K562 (cell line): ENCODE measurements at regions not wholly inside any gene's neighbourhood (a gene's known extent, or its start where the extent isn't known, plus 50 kb on each side); places are given as distances from the start of the nearest gene placed in this dataset.

Source experiments
- ATAC-seq: fragments of 200-7000 bp; cut with Tn5 transposase; 3 replicates; pipeline ENCODE4 v1.9.1; 2020; ENCODE audit warnings: moderate library complexity
- BruUV-seq: library from RNA; stranded (reverse); fragments of 400-500 nt; replicated peaks from 2 replicates; lab custom pipeline; 2021; lab: Mats Ljungman, UMichigan
- CTCF ChIA-PET: fragments of 300-600 bp; formaldehyde crosslinking; extraction: SDS; loops from one replicate; lab custom pipeline; 2021; ENCODE audit warnings: low intra/inter-chr PET ratio; lab: Yijun Ruan, JAX
- POLR2A ChIA-PET: fragments of 300-600, 350-650 bp; sonication (Branson Sonifier 250); formaldehyde crosslinking; extraction: SDS; loops from one replicate; lab custom pipeline; 2021; ENCODE audit warnings: antibody characterized with exemption, inconsistent platforms; lab: Yijun Ruan, JAX
- DNase-seq, 4 experiments: peaks; one replicate each; pipeline versions ENCODE4 v3.0.0 to v3.0.0-alpha.2; 2011 to 2018; ENCODE audit warnings: low spot score in 3 of 4, mixed read lengths in 3 of 4; ENCODE audit errors: extremely low read depth in 1 of 4
- FAIRE-seq: peaks from 2 replicates; lab custom pipeline; 2011; peaks lifted over from hg19 to GRCh38; lab: Jason Lieb, UNC
- H2AFZ ChIP-seq: 2 replicates; pipeline ENCODE4 v1.6.0; 2011; ENCODE audit warnings: low read depth, low read length, control low read depth, inconsistent platforms
- H3K27ac ChIP-seq: fragments of 200-600 bp; 3 replicates; pipeline ENCODE4 v1.8.0; 2011; ENCODE audit warnings: low read depth, mild to moderate bottlenecking, control low read depth, inconsistent platforms, low read length, moderate library complexity, mixed read lengths; ENCODE audit errors: extremely low read depth
- H3K27me3 ChIP-seq, 2 experiments: fragments of 300-600 bp in 1 of 2; 2 replicates in 1 of 2; 3 replicates in 1 of 2; pipeline versions ENCODE4 v1.6.0 to v1.8.0; 2011; ENCODE audit warnings: inconsistent platforms in 2 of 2, low read length in 2 of 2, mild to moderate bottlenecking in 1 of 2, mixed read lengths in 1 of 2, moderate library complexity in 1 of 2; ENCODE audit not compliant: control insufficient read depth in 2 of 2, insufficient read depth in 2 of 2
- H3K36me3 ChIP-seq: fragments of 300-600 bp; 3 replicates; pipeline ENCODE4 v1.8.0; 2011; ENCODE audit warnings: mild to moderate bottlenecking, low read length, inconsistent platforms; ENCODE audit not compliant: control insufficient read depth, insufficient read depth
- H3K4me1 ChIP-seq, 2 experiments: fragments of 200-600 bp in 1 of 2; replicated peaks in 1 of 2; 2 replicates in 1 of 2; 3 replicates in 1 of 2; pipeline versions ENCODE4 v1.5.1 to v1.8.0; 2011; ENCODE audit warnings: inconsistent platforms in 2 of 2, low read length in 2 of 2, mild to moderate bottlenecking in 1 of 2, mixed read lengths in 1 of 2, moderate library complexity in 1 of 2; ENCODE audit not compliant: control insufficient read depth in 2 of 2, insufficient read depth in 2 of 2
- H3K4me2 ChIP-seq: 2 replicates; pipeline ENCODE4 v1.6.1; 2011; ENCODE audit warnings: low read length, control low read depth, inconsistent platforms, mixed read lengths; ENCODE audit not compliant: insufficient read depth
- H3K4me3 ChIP-seq: fragments of 200-600 bp; sonication (generic), shearing (Covaris generic); 2 replicates; pipeline ENCODE4 v1.5.1; 2016; ENCODE audit warnings: control low read depth, inconsistent platforms
- H3K79me2 ChIP-seq: fragments of 200-600 bp; 3 replicates; pipeline ENCODE4 v1.8.0; 2011; ENCODE audit warnings: low read length, inconsistent platforms; ENCODE audit not compliant: control insufficient read depth, insufficient read depth
- H3K9ac ChIP-seq, 2 experiments: 2 replicates each; pipeline versions ENCODE4 v1.6.0 to v1.6.1; 2011; ENCODE audit warnings: low read depth in 2 of 2, low read length in 2 of 2, control low read depth in 1 of 2, inconsistent platforms in 1 of 2, mild to moderate bottlenecking in 1 of 2, mixed read lengths in 1 of 2; ENCODE audit not compliant: insufficient read depth in 1 of 2
- H3K9me1 ChIP-seq: one replicate; pipeline ENCODE4 v1.6.0; 2011; ENCODE audit warnings: inconsistent platforms, mild to moderate bottlenecking, low read length, moderate library complexity; ENCODE audit not compliant: control insufficient read depth, insufficient read depth
- H3K9me3 ChIP-seq: replicated peaks from 2 replicates; pipeline ENCODE4 v1.5.1; 2011; ENCODE audit warnings: low read depth, low read length, inconsistent platforms; ENCODE audit not compliant: control insufficient read depth, insufficient read depth
- H4K20me1 ChIP-seq: replicated peaks from 2 replicates; pipeline ENCODE4 v1.6.1; 2011; ENCODE audit warnings: low read length, inconsistent platforms, mixed read lengths; ENCODE audit not compliant: control insufficient read depth, insufficient read depth
- POLR2B ChIP-seq: fragments of 450-650 bp; IDR thresholded peaks from 2 replicates; pipeline ENCODE4 v1.6.1; 2018; ENCODE audit warnings: low read depth; ENCODE audit not compliant: partially characterized antibody
- POLR3G ChIP-seq: IDR thresholded peaks from 2 replicates; pipeline ENCODE4 v1.6.1; 2011; ENCODE audit not compliant: insufficient read length, insufficient replicate concordance; ENCODE audit errors: extremely low read depth
- RHOXF2B ChIP-seq: fragments of 250-450 bp; sonication (Bioruptor Pico); conservative IDR thresholded peaks from 2 replicates; pipeline ENCODE4 v1.5.1; 2021
- SAP30 ChIP-seq: fragments of 200-600 bp; sonication (generic); IDR thresholded peaks from 2 replicates; pipeline ENCODE4 v1.6.1; 2012; ENCODE audit warnings: borderline replicate concordance, low read depth, mild to moderate bottlenecking, moderate library complexity, low read length, control low read depth, inconsistent platforms; ENCODE audit not compliant: insufficient read depth, poor library complexity, severe bottlenecking
- TEAD4 ChIP-seq, 2 experiments: sonication (generic) in 1 of 2; formaldehyde crosslinking in 1 of 2; IDR thresholded peaks; 2 replicates each; pipeline versions ENCODE4 v1.6.1 to v1.8.0; 2012 to 2022; ENCODE audit warnings: borderline replicate concordance in 1 of 2, inconsistent platforms in 1 of 2, low read length in 1 of 2, mild to moderate bottlenecking in 1 of 2, missing genetic modification reagents in 1 of 2
- ZKSCAN3 ChIP-seq: fragments of 250-450 bp; sonication (Bioruptor Pico); IDR thresholded peaks from 2 replicates; pipeline ENCODE4 v1.4.0; 2020
- ZNF3 ChIP-seq: fragments of 250-450 bp; sonication (Bioruptor Pico); IDR thresholded peaks from 2 replicates; pipeline ENCODE4 v1.5.0; 2021; ENCODE audit warnings: mild to moderate bottlenecking, moderate library complexity
- WGBS: fragments of 100-300 bp; shearing (Covaris generic); methylation state at CpG from one replicate; pipeline ENCODE4 v1.1.6; 2016; ENCODE audit warnings: low coverage, mixed read lengths; ENCODE audit not compliant: insufficient coverage; ENCODE audit errors: missing lambda C conversion rate; 5-methylcytosine and 5-hydroxymethylcytosine counted together
- in situ Hi-C: fragments of 300-500 bp; cut with MboI; formaldehyde crosslinking; loops from 4 replicates; pipeline ENCODE4 v1.15.0; 2018; ENCODE audit warnings: inconsistent platforms, mixed read lengths
- intact Hi-C: fragments of 100-400 bp; cut with micrococcal nuclease; formaldehyde crosslinking; loops from 2 replicates; pipeline ENCODE4 v1.14.2; 2022
- TF ChIP-seq, protein P1 (sequence below): fragments of 250-450 bp; sonication (Bioruptor Pico); IDR thresholded peaks from 2 replicates; pipeline ENCODE4 v1.5.1; 2021; ENCODE audit warnings: mild to moderate bottlenecking
- TF ChIP-seq, protein P2 (sequence below): sonication (generic); formaldehyde crosslinking; IDR thresholded peaks from 2 replicates; pipeline ENCODE4 v1.4.0; 2020; ENCODE audit warnings: mild to moderate bottlenecking, missing genetic modification reagents

DNA sequence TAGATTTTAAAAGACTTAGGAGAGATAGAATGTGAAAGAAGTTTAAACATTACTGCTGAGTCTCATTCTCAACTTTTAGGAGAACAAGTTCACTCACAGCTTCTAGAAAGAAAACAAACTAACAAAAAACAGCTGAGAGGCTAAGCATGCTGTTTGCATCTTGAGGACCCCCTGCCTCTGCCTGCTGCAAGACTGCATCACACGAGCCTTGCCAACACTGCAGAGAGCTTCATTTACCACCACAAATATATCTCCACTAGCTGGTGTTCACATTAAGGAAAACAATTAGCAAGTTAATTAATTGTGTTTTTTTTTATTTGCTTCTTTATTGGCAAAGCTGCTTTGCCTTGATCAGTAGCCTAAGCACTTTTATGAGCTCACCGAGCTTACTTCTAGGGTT lies 336.6 kb upstream of the KIAA1217 start:
- in situ Hi-C loops (no loop called here), intact Hi-C loops (no loop called here)
- no peak overlapping the region for H3K4me3 ChIP-seq
- H3K79me2 ChIP-seq: no peaks in the 10 kb centered on the region
- H3K36me3 ChIP-seq: no peaks in the 10 kb centered on the region
- no peak for FAIRE-seq
- POLR2A ChIA-PET: no interaction called here
- H3K27me3 ChIP-seq: no peaks in the 10 kb centered on the region
- H3K27ac ChIP-seq: no peak overlapping the region
- 0% methylated on average over 2 of the region's 2 CpGs for WGBS
- no peak overlapping the region for H2AFZ ChIP-seq
- BruUV-seq: no TSS peak
- no peak overlapping the region for H3K4me2 ChIP-seq
- no peaks in the 10 kb centered on the region for H3K9me1 ChIP-seq
- TF ChIP-seq, protein P1, sequence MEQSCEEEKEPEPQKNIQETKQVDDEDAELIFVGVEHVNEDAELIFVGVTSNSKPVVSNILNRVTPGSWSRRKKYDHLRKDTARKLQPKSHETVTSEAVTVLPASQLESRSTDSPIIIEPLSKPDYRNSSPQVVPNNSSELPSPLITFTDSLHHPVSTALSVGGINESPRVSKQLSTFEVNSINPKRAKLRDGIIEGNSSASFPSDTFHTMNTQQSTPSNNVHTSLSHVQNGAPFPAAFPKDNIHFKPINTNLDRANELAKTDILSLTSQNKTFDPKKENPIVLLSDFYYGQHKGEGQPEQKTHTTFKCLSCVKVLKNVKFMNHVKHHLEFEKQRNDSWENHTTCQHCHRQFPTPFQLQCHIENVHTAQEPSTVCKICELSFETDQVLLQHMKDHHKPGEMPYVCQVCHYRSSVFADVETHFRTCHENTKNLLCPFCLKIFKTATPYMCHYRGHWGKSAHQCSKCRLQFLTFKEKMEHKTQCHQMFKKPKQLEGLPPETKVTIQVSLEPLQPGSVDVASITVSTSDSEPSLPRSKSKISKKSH (CRISPR knock-in tag): no peak
- no peak for TF ChIP-seq SAP30
- no peak for TF ChIP-seq ZKSCAN3 (CRISPR knock-in tag)
- no peak for TF ChIP-seq ZNF3 (CRISPR knock-in tag)
- TF ChIP-seq TEAD4 (IDR thresholded peaks at IDR 0.05; ENCODE audit: low read length): no peak
- no peak for TF ChIP-seq TEAD4 (CRISPR knock-in tag; IDR thresholded peaks at IDR 0.05; ENCODE audit: borderline replicate concordance)
- no peak for TF ChIP-seq RHOXF2B
- no peak for TF ChIP-seq POLR3G
- TF ChIP-seq, protein P2, sequence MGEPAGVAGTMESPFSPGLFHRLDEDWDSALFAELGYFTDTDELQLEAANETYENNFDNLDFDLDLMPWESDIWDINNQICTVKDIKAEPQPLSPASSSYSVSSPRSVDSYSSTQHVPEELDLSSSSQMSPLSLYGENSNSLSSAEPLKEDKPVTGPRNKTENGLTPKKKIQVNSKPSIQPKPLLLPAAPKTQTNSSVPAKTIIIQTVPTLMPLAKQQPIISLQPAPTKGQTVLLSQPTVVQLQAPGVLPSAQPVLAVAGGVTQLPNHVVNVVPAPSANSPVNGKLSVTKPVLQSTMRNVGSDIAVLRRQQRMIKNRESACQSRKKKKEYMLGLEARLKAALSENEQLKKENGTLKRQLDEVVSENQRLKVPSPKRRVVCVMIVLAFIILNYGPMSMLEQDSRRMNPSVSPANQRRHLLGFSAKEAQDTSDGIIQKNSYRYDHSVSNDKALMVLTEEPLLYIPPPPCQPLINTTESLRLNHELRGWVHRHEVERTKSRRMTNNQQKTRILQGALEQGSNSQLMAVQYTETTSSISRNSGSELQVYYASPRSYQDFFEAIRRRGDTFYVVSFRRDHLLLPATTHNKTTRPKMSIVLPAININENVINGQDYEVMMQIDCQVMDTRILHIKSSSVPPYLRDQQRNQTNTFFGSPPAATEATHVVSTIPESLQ (CRISPR knock-in tag): no peak
- no peak for TF ChIP-seq POLR2B
- H3K4me1 ChIP-seq: no peaks in the 10 kb centered on the region
- H3K9me3 ChIP-seq: no peaks in the 10 kb centered on the region
- DNase-seq: no peak
- no peak overlapping the region for H3K9ac ChIP-seq
- CTCF ChIA-PET: no interaction called here
- no peak for ATAC-seq
- no peaks in the 10 kb centered on the region for H4K20me1 ChIP-seq
